K562 (cell line): ENCODE measurements at regions not wholly inside any gene's neighbourhood (a gene's known extent, or its start where the extent isn't known, plus 50 kb on each side); places are given as distances from the start of the nearest gene placed in this dataset.

ENCODE experiments used
- ATAC-seq: fragments of 200-7000 bp; cut with Tn5 transposase; 3 replicates; pipeline ENCODE4 v1.9.1; 2020; ENCODE audit warnings: moderate library complexity
- BruUV-seq: library from RNA; stranded (reverse); fragments of 400-500 nt; replicated peaks from 2 replicates; lab custom pipeline; 2021; lab: Mats Ljungman, UMichigan
- CTCF ChIA-PET: fragments of 300-600 bp; formaldehyde crosslinking; extraction: SDS; loops from one replicate; lab custom pipeline; 2021; ENCODE audit warnings: low intra/inter-chr PET ratio; lab: Yijun Ruan, JAX
- POLR2A ChIA-PET: fragments of 300-600, 350-650 bp; sonication (Branson Sonifier 250); formaldehyde crosslinking; extraction: SDS; loops from one replicate; lab custom pipeline; 2021; ENCODE audit warnings: antibody characterized with exemption, inconsistent platforms; lab: Yijun Ruan, JAX
- DNase-seq, 4 experiments: peaks; one replicate each; pipeline versions ENCODE4 v3.0.0 to v3.0.0-alpha.2; 2011 to 2018; ENCODE audit warnings: low spot score in 3 of 4, mixed read lengths in 3 of 4; ENCODE audit errors: extremely low read depth in 1 of 4
- FAIRE-seq: peaks from 2 replicates; lab custom pipeline; 2011; peaks lifted over from hg19 to GRCh38; lab: Jason Lieb, UNC
- H2AFZ ChIP-seq: 2 replicates; pipeline ENCODE4 v1.6.0; 2011; ENCODE audit warnings: low read depth, low read length, control low read depth, inconsistent platforms
- H3K27ac ChIP-seq: fragments of 200-600 bp; 3 replicates; pipeline ENCODE4 v1.8.0; 2011; ENCODE audit warnings: low read depth, mild to moderate bottlenecking, control low read depth, inconsistent platforms, low read length, moderate library complexity, mixed read lengths; ENCODE audit errors: extremely low read depth
- H3K27me3 ChIP-seq, 2 experiments: fragments of 300-600 bp in 1 of 2; 2 replicates in 1 of 2; 3 replicates in 1 of 2; pipeline versions ENCODE4 v1.6.0 to v1.8.0; 2011; ENCODE audit warnings: inconsistent platforms in 2 of 2, low read length in 2 of 2, mild to moderate bottlenecking in 1 of 2, mixed read lengths in 1 of 2, moderate library complexity in 1 of 2; ENCODE audit not compliant: control insufficient read depth in 2 of 2, insufficient read depth in 2 of 2
- H3K36me3 ChIP-seq: fragments of 300-600 bp; 3 replicates; pipeline ENCODE4 v1.8.0; 2011; ENCODE audit warnings: mild to moderate bottlenecking, low read length, inconsistent platforms; ENCODE audit not compliant: control insufficient read depth, insufficient read depth
- H3K4me1 ChIP-seq, 2 experiments: fragments of 200-600 bp in 1 of 2; replicated peaks in 1 of 2; 2 replicates in 1 of 2; 3 replicates in 1 of 2; pipeline versions ENCODE4 v1.5.1 to v1.8.0; 2011; ENCODE audit warnings: inconsistent platforms in 2 of 2, low read length in 2 of 2, mild to moderate bottlenecking in 1 of 2, mixed read lengths in 1 of 2, moderate library complexity in 1 of 2; ENCODE audit not compliant: control insufficient read depth in 2 of 2, insufficient read depth in 2 of 2
- H3K4me2 ChIP-seq: 2 replicates; pipeline ENCODE4 v1.6.1; 2011; ENCODE audit warnings: low read length, control low read depth, inconsistent platforms, mixed read lengths; ENCODE audit not compliant: insufficient read depth
- H3K4me3 ChIP-seq: fragments of 200-600 bp; sonication (generic), shearing (Covaris generic); 2 replicates; pipeline ENCODE4 v1.5.1; 2016; ENCODE audit warnings: control low read depth, inconsistent platforms
- H3K79me2 ChIP-seq: fragments of 200-600 bp; 3 replicates; pipeline ENCODE4 v1.8.0; 2011; ENCODE audit warnings: low read length, inconsistent platforms; ENCODE audit not compliant: control insufficient read depth, insufficient read depth
- H3K9ac ChIP-seq, 2 experiments: 2 replicates each; pipeline versions ENCODE4 v1.6.0 to v1.6.1; 2011; ENCODE audit warnings: low read depth in 2 of 2, low read length in 2 of 2, control low read depth in 1 of 2, inconsistent platforms in 1 of 2, mild to moderate bottlenecking in 1 of 2, mixed read lengths in 1 of 2; ENCODE audit not compliant: insufficient read depth in 1 of 2
- H3K9me1 ChIP-seq: one replicate; pipeline ENCODE4 v1.6.0; 2011; ENCODE audit warnings: inconsistent platforms, mild to moderate bottlenecking, low read length, moderate library complexity; ENCODE audit not compliant: control insufficient read depth, insufficient read depth
- H3K9me3 ChIP-seq: replicated peaks from 2 replicates; pipeline ENCODE4 v1.5.1; 2011; ENCODE audit warnings: low read depth, low read length, inconsistent platforms; ENCODE audit not compliant: control insufficient read depth, insufficient read depth
- H4K20me1 ChIP-seq: replicated peaks from 2 replicates; pipeline ENCODE4 v1.6.1; 2011; ENCODE audit warnings: low read length, inconsistent platforms, mixed read lengths; ENCODE audit not compliant: control insufficient read depth, insufficient read depth
- COPS2 ChIP-seq: fragments of 450-650 bp; conservative IDR thresholded peaks from 2 replicates; pipeline ENCODE4 v1.6.1; 2016; ENCODE audit warnings: mild to moderate bottlenecking, moderate library complexity
- HDAC8 ChIP-seq: fragments of 450-650 bp; IDR thresholded peaks from 2 replicates; pipeline ENCODE4 v1.6.1; 2016; ENCODE audit warnings: mild to moderate bottlenecking, missing genetic modification characterization, moderate library complexity, missing compliant biosample characterization
- MYC ChIP-seq, 2 experiments: fragments of 250-450 bp in 1 of 2; sonication (Bioruptor Pico) in 1 of 2; IDR thresholded peaks; 2 replicates each; pipeline versions ENCODE4 v1.5.1 to v1.6.1; 2012 to 2021; ENCODE audit warnings: low read depth in 2 of 2, borderline replicate concordance in 1 of 2, improper control_type of control experiment in 1 of 2, low read length in 1 of 2, mild to moderate bottlenecking in 1 of 2, moderate library complexity in 1 of 2
- RBFOX2 ChIP-seq: fragments of 200-400 bp; formaldehyde crosslinking; IDR thresholded peaks from 2 replicates; pipeline ENCODE4 v1.6.1; 2017; ENCODE audit warnings: low read depth, mild to moderate bottlenecking, low read length, moderate library complexity
- STAT6 ChIP-seq: sonication (generic); formaldehyde crosslinking; IDR thresholded peaks from 2 replicates; pipeline ENCODE4 v1.8.1; 2023; ENCODE audit warnings: mild to moderate bottlenecking, missing genetic modification reagents
- TAF7 ChIP-seq: fragments of 450-650 bp; IDR thresholded peaks from 2 replicates; pipeline ENCODE4 v1.6.1; 2016; ENCODE audit warnings: missing genetic modification characterization, missing compliant biosample characterization
- ZNF408 ChIP-seq: fragments of 250-450 bp; sonication (Bioruptor Pico); IDR thresholded peaks from 2 replicates; pipeline ENCODE4 v1.4.0; 2020; ENCODE audit warnings: low read depth, mild to moderate bottlenecking, moderate library complexity
- WGBS: fragments of 100-300 bp; shearing (Covaris generic); methylation state at CpG from one replicate; pipeline ENCODE4 v1.1.6; 2016; ENCODE audit warnings: low coverage, mixed read lengths; ENCODE audit not compliant: insufficient coverage; ENCODE audit errors: missing lambda C conversion rate; 5-methylcytosine and 5-hydroxymethylcytosine counted together
- in situ Hi-C: fragments of 300-500 bp; cut with MboI; formaldehyde crosslinking; loops from 4 replicates; pipeline ENCODE4 v1.15.0; 2018; ENCODE audit warnings: inconsistent platforms, mixed read lengths
- intact Hi-C: fragments of 100-400 bp; cut with micrococcal nuclease; formaldehyde crosslinking; loops from 2 replicates; pipeline ENCODE4 v1.14.2; 2022
- TF ChIP-seq, protein P1 (sequence below): fragments of 250-450 bp; sonication (Bioruptor Pico); IDR thresholded peaks from 2 replicates; pipeline ENCODE4 v1.8.0; 2022; ENCODE audit warnings: inconsistent platforms
- TF ChIP-seq, protein P2 (sequence below), 2 experiments: fragments of 450-650 bp; conservative IDR thresholded peaks; 2 replicates each; pipeline ENCODE4 v1.6.1; 2017; ENCODE audit warnings: mild to moderate bottlenecking in 2 of 2, moderate library complexity in 2 of 2

DNA sequence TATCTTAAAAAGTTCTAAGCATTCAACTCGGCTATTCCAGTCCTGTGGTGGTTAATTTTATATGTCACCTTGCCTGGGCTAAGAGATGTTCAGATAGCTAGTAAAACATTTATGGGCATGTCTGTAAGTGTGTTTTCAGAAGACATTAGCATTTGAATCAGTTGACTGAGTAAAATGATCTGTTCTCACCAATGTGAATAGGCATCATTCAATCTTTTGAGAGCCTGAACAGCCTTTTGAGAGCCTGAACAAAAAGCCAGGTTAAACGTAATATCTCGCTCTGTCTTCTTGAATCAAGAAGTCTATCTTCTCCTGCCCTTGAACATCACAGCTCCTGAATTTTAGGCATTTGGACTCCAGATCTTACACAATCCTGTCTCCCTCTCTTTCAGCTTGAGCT, 1266.1 kb downstream of the LRFN5 start (continued):
- TF ChIP-seq, protein P1, sequence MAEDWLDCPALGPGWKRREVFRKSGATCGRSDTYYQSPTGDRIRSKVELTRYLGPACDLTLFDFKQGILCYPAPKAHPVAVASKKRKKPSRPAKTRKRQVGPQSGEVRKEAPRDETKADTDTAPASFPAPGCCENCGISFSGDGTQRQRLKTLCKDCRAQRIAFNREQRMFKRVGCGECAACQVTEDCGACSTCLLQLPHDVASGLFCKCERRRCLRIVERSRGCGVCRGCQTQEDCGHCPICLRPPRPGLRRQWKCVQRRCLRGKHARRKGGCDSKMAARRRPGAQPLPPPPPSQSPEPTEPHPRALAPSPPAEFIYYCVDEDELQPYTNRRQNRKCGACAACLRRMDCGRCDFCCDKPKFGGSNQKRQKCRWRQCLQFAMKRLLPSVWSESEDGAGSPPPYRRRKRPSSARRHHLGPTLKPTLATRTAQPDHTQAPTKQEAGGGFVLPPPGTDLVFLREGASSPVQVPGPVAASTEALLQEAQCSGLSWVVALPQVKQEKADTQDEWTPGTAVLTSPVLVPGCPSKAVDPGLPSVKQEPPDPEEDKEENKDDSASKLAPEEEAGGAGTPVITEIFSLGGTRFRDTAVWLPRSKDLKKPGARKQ (CRISPR knock-in tag) = no peak

DNA sequence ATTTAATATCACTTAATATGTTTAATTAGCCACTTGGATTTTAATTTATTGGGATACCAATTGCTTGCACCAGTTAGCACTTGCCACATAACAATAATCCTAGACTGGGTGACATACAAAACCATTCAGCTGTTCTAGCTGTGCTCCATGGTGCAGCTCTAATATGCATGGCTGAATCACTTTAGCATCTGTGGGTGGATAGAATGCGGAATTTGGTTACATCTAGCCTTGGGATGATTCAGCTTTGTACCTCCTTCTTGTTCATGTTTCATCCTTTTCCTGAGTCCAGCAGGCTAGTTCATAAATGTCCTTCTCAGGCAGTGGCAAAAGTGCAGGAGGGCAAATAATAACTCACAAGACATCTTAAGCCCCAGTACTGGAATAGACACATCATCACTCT, 1263.0 kb downstream of the LRFN5 start:
- Histone ChIP-seq H3K36me3 (no peaks in the 10 kb centered on the region), H3K9ac (no peak overlapping the region), H3K27me3 (no peaks in the 10 kb centered on the region), H3K27ac (no peak overlapping the region), H2AFZ (no peak overlapping the region), H3K9me1 (no peaks in the 10 kb centered on the region), H3K4me1 (no peaks in the 10 kb centered on the region), H3K9me3 (no peaks in the 10 kb centered on the region), H3K79me2 (no peaks in the 10 kb centered on the region), H3K4me2 (no peak overlapping the region), H3K4me3 (no peak overlapping the region), H4K20me1 (no peaks in the 10 kb centered on the region)
- FAIRE-seq = no peak
- POLR2A ChIA-PET = no interaction called here
- DNase-seq = no peak
- no peak for ATAC-seq
- CTCF ChIA-PET = no interaction called here
- in situ Hi-C loops = no loop called here
- WGBS = 0% methylated on average over 1 of the region's 1 CpG
- intact Hi-C loops = loop anchor here (10.0 kb wide), 1 partner anchor 915 kb away; no protein-coding TSS in a partner anchor
- BruUV-seq = no TSS peak
- no peak for TF ChIP-seq ZNF408 (CRISPR knock-in tag)
- no peak for TF ChIP-seq TAF7 (tag)
- no peak for TF ChIP-seq HDAC8 (tag)
- no peak for TF ChIP-seq COPS2
- TF ChIP-seq STAT6 (CRISPR knock-in tag) = no peak
- TF ChIP-seq, protein P2, sequence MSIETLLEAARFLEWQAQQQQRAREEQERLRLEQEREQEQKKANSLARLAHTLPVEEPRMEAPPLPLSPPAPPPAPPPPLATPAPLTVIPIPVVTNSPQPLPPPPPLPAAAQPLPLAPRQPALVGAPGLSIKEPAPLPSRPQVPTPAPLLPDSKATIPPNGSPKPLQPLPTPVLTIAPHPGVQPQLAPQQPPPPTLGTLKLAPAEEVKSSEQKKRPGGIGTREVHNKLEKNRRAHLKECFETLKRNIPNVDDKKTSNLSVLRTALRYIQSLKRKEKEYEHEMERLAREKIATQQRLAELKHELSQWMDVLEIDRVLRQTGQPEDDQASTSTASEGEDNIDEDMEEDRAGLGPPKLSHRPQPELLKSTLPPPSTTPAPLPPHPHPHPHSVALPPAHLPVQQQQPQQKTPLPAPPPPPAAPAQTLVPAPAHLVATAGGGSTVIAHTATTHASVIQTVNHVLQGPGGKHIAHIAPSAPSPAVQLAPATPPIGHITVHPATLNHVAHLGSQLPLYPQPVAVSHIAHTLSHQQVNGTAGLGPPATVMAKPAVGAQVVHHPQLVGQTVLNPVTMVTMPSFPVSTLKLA (conservative IDR thresholded peaks at IDR 0.05) = no peak
- TF ChIP-seq MYC (IDR thresholded peaks at IDR 0.05; ENCODE audit: low read depth, low read length) = no peak
- TF ChIP-seq MYC (CRISPR knock-in tag; IDR thresholded peaks at IDR 0.05; ENCODE audit: borderline replicate concordance, low read depth) = no peak
- TF ChIP-seq RBFOX2 = no peak
